Tongue (tissue), 1 donor: ENCODE measurements at regions not wholly inside any gene's neighbourhood (a gene's known extent, or its start where the extent isn't known, plus 50 kb on each side); places are given as distances from the start of the nearest gene placed in this dataset.

Experiments
- DNase-seq: peaks from one replicate; pipeline ENCODE4 v3.0.0-alpha.2; 2015

DNA sequence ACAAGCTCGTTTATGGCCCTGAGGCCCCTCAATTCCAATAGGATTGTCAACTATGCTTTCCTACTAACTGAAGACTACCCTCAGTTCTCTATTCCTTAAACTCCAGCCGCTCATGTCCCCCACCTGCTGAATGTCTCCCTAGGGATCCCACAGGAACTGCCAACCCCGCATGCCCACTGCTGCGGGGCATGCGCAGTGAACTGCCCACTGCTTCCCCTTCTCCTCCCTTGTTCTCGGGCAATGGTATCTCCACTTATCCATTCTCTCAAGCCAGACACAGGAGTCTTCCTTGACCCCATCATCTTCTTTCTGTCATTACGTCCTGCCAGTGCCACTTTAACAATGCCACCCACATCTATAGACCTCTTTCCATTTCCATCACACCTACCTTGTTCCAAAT lies 90.0 kb downstream of the FGF18 start:
- no peak for DNase-seq

DNA sequence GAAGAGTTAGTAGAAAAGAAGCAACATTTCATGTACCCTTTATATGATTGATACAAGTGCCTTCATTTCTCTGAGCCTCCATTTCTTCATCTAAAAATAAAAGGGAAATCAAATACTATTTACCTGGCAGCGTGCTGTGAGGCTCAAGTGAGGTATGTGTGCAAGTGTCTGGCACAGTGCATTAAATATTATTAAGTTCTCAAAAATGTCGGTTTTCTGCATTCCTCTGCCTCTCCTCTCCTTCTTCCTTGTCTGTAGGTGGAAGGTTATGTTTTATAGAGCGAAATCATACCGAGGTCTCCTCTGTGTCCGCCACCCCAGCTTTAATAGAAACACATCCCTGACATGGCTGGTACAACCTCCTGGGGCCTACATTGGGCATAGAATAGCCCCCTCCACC lies 93.0 kb downstream of the FGF18 start:
- DNase-seq = no peak

DNA sequence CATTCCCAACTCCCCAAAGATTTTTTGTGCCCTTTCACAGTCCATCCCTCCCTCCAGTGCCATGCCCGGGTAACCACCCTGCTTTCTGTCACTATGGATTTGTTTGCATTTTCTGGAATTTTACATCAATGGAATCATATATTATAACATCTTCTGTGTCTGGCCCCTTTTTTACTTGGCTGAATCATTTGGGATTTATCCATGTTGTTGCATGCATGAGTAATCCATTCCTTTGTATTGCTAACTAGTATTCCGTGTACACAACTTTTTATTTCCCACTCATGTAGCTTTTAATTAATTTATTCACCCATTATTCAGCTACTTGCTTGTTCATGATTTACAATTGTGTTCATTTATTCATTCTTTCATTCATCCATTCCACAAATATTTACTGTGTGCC lies 94.1 kb downstream of the FGF18 start:
- DNase-seq = no peak

DNA sequence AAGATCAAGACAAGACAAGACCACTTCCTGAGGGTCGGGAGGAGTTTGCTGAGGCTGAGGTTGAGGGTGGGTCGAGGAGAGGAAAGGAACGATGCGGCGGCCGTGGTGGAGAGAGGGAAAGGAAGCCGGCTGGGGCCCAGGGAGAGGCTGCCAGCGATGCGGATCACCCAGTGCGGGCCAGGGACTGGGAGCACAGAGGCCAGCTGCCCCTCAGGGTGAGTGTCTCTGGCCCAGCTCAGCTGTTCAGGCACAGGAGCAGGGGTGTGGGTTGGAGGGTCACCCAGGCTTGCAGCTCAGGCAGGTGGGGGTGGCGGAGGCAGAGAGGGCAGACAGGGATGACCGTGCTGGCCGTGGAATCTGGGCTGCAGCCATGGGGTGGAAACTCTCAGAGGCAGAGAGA lies 99.5 kb downstream of the FGF18 start:
- DNase-seq = no peak

DNA sequence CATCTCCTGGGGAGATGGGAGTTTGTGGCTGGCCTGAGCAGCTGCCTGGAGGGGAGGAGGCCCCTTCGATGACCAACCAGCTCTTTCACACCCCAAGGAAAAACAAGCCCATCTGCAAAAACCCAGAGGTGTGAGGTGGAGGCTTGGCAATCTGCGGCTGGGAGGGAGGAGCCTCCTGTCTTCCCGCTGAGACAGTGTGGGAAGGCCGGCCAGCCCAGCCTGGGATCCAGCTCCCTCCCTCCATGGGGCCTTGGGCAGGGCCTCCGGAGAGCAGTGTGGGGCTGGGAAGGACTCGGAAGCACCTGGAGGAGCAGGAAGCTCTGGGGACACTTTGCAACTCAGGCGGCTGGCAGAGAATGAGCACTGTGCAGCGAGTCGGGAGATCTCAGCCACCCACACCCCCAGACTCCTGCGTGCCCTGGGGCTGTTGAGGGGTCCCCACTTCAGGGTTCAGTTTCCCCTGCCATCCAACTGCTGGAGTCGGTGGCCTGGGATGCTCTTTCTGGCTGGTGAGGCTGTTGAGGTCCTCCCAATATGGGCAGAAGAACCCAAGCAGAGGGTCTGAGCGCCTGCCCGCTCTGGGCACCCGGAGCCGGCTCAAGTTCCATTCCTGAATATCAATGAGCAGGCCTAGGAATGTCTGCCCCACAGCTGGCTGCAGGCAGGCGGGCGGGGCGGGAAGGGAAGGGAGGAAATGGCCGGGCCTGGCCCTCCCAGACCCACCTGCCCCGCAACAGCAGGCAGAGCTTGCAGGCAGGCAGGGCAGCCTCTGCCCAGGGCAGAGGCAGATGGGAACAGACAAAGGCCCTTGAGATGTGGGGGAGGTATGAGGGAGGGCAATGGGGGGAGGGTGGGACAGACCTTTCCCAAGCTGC lies 101.1 kb downstream of the FGF18 start:
- peak; percentile 83 for DNase-seq

- peak; percentile 78 for DNase-seq
Measured at GRCh38 chr5:171521219-171521633, 101.8 kb downstream of the FGF18 start.

- no peak for DNase-seq
Measured at GRCh38 chr5:171521679-171522078, 102.2 kb downstream of the FGF18 start.

DNA sequence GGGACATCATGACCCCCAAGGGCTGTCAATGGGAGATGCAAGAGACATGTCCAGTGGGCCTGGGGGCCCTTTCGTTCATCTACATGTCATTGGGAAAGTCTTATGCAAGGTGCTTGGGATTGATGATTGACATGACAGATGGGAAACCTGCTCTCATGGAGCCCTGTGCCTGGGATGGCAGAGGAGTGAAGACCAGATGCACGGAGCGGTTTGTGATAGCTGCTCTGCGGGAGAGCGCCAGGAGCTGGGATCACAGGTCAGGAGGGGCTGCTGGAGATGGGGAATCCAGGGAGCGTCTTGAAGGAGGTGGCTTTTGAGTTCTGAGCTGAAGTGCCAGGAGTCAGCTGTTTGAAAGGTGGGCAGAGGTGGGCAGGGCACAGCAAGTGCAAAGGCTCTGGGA lies 104.3 kb downstream of the FGF18 start:
- peak; percentile 24 for DNase-seq

DNA sequence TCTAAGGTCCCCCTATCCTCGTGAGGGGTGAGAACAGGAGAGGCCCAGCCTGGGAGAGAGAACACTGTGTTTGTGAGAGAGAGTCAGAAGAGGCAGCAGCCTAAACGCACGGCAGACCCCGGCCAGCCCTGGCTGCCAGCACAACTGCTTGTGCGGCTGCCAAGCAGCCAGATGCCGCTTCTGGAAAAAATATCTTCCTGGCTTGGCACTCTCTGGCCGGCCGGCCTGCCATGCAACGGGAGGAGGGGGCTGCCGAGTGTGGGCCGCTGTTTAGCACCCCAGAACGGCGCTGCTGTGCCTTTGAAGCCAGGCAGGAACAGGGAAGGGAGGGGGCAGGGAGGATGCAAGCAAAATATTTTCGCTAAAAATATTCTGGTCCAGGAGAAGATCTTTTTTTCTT lies 105.0 kb downstream of the FGF18 start:
- DNase-seq = peak; percentile 89

- no peak for DNase-seq
Measured at GRCh38 chr5:171525085-171525484, 105.6 kb downstream of the FGF18 start.

DNA sequence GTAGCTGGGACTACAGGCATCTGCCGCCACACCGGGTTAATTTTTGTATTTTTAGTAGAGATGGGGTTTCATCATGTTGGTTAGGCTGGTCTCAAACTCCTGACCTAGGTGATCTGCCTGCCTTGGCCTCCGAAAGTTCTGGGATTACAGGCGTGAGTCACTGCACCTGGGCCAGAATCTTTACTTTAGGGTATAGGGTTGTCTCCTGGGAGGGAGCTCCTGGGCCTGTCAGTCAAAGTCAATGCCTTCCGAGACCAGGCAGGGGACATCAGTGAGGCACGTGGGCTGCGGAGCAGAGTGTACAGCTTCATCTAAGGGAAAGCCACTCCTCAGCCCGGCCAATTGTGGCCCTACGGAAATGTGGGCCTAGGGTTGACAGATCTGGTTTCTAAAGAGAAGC lies 108.6 kb downstream of the FGF18 start:
- no peak for DNase-seq

GRCh38 chr5:171528865-171529614 lies 109.6 kb downstream of the FGF18 start:
- no peak for DNase-seq

GRCh38 chr5:171531638-171532037 lies 112.2 kb downstream of the FGF18 start:
- no peak for DNase-seq

GRCh38 chr5:171533153-171533552 lies 113.7 kb downstream of the FGF18 start:
- no peak for DNase-seq

DNA sequence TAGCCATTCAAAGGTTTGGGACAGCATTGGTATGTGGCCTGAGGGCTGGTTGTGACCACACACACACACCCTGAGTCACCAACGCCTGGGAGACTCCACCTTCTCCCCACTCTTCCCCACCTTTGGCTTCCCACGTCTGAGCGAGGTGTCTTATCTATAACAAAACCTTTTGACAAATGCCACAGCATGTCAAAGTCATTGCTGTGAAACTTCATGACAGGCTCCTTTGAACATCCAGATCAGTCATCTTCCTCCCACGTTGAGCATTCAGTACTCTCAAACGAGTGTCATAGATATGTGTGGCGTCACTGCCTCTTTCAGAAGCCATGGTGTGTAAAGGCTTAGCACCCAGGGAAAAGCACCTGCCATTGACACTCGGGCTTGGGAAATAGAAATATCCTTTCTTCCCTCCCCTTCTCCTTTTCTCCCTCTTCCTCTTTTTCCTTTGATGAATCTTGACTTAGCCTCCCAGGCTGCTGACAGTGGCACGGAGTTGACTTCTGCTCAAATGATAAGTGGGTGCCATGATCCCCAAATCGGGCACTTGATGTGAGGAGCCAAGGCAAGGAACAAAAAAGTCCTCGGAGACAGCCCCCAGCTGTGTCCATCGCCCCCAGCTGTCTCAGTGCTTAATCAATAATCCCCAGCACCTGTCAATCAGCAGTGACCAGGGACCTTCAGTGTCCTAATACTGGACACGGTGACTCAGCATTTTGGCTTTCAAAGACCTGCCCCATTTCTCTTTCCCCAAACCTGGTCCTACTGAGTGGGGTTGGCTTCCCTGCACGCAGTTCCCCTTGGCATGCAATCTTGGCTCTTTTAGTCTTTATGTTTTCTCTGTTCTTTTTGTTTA lies 114.8 kb downstream of the FGF18 start:
- no peak for DNase-seq

- DNase-seq = no peak
Measured at GRCh38 chr5:171535162-171535561, 115.7 kb downstream of the FGF18 start.

GRCh38 chr5:171537070-171537849 lies 117.8 kb downstream of the FGF18 start:
- no peak for DNase-seq

DNA sequence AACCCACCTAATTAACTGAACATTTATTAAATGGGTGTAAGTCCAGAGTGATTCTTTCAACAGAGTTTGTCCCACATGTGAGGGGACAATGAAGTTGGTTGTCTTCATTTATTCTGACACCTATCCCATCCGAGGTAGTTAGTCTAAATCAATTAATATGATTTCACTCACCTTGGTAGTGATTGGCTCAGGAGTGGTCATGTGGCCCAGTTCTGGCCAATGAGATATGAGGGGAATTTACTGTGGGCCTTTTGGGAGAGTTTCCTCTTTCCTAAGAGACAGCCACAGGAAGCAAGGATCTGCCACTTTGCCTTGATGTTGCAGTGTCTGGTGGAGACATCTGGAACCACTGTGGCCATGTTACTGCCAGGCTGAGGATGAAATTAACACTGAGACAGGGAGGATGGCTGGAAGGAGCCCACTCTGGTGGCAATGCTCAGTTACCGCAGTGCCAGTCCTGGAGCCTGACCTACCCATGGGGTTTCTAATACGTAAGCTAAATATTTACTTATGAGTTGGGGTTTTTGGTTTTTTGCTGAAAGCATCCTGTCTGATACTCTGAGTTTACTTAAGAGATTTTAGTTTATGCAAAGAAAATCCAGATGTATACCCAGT lies 118.6 kb downstream of the FGF18 start:
- no peak for DNase-seq

DNA sequence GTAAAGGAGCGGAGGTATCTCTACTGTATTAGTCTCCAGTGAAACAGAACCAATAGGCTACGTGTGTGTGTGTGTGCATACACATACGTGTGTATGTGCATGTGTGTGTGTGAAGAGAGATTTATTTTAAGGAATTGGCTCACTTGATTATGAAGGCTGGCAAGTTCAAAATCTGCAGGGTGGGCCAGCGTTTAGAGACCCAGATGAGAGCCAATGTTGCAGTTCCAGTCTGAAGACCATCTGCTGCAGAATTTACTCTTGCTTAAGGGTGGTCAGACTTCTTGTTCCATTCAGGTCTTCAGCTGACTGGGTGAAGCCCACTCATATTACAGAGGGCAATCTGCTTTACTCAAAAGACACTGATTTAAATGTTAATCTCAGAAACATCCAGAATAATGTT lies 119.2 kb downstream of the FGF18 start:
- no peak for DNase-seq

DNA sequence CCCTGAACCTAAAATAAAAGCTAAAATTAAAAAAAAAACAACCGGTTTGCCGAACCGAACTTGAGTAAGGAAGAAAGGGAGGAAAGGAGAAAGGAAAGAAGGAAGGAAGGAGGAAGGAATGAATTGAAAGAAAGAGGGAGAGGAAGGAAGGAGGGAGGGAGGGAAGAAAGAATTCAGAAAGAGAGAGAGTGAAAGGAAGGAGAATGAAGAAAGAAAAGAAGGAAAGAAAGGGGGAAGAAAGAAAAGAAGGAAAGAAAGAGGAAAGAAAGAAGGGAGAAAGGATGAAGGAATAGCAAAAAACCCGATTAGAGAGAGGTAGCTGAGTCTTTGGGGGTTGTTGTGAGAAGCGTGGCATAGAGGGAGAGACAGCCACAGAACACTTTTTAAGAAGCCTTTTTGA lies 121.4 kb downstream of the FGF18 start:
- no peak for DNase-seq

DNA sequence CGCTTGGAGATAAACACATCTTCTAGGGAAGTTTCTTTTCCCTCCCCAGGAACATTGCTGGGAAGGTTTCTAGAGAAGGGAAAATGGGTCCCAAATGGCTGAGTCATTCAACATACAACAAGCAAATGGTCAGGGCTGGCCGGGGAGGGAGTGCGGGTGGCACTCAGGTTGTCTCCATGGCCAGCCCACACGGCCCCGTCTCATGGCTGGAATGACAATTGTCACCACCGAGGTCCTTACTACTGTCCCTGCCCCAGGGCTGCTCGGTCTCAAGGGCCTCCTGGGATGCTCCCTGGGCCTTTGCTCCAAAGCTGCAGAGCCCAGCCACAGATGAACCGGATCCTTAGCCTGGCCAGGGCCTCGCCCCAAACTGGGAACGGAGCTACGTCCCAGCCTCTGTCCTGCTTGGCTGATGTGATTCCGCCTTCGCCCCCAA lies 121.9 kb downstream of the FGF18 start:
- DNase-seq = no peak
